HEK293 (cell line): ENCODE measurements at regions not wholly inside any gene's neighbourhood (a gene's known extent, or its start where the extent isn't known, plus 50 kb on each side); places are given as distances from the start of the nearest gene placed in this dataset.

Experiments used
- CTCF ChIA-PET: fragments of 350-600 bp; formaldehyde crosslinking; extraction: SDS; loops from one replicate; lab custom pipeline; 2021; ENCODE audit warnings: antibody characterized with exemption; lab: Yijun Ruan, JAX
- POLR2A ChIA-PET: fragments of 300-600 bp; formaldehyde crosslinking; extraction: SDS; loops from one replicate; lab custom pipeline; 2020; ENCODE audit warnings: antibody characterized with exemption, inconsistent platforms; lab: Yijun Ruan, JAX
- H3K27ac ChIP-seq: fragments of 200-500 bp; sonication (Bioruptor generic); 2 replicates; pipeline ENCODE4 v1.5.1; 2014; ENCODE audit warnings: low read depth, low read length, control low read depth, inconsistent platforms; ENCODE audit errors: extremely low read depth
- H3K36me3 ChIP-seq, 2 experiments: fragments of 200-500 bp in 1 of 2; sonication (Bioruptor generic) in 1 of 2; 1 replicate in 1 of 2; 2 replicates in 1 of 2; pipeline ENCODE4 v1.5.1; 2014 to 2017; ENCODE audit warnings: inconsistent platforms in 2 of 2, low read length in 2 of 2; ENCODE audit not compliant: control insufficient read depth in 2 of 2, insufficient read depth in 1 of 2
- H3K4me1 ChIP-seq: fragments of 200-500 bp; sonication (Bioruptor generic); 2 replicates; pipeline ENCODE4 v1.5.1; 2014; ENCODE audit warnings: mild to moderate bottlenecking, low read length, inconsistent platforms; ENCODE audit not compliant: control insufficient read depth, insufficient read depth
- H3K4me3 ChIP-seq: 2 replicates; pipeline ENCODE4 v1.5.1; 2011; ENCODE audit warnings: low read depth, mild to moderate bottlenecking, control low read depth, low read length, moderate library complexity
- H3K9me3 ChIP-seq: fragments of 200-500 bp; sonication (Bioruptor generic); 2 replicates; pipeline ENCODE4 v1.5.1; 2014; ENCODE audit warnings: low read depth, low read length, inconsistent platforms; ENCODE audit not compliant: control insufficient read depth, insufficient read depth
- AEBP2 ChIP-seq: fragments of 450-650 bp; formaldehyde crosslinking; IDR thresholded peaks from 2 replicates; pipeline ENCODE4 v1.5.1; 2016; ENCODE audit warnings: missing biosample characterization, missing genetic modification characterization, borderline replicate concordance
- KLF1 ChIP-seq: fragments of 450-650 bp; formaldehyde crosslinking; IDR thresholded peaks from 2 replicates; pipeline ENCODE4 v1.5.1; 2016; ENCODE audit warnings: missing biosample characterization, missing genetic modification characterization
- MZF1 ChIP-seq: fragments of 450-650 bp; formaldehyde crosslinking; IDR thresholded peaks from 2 replicates; pipeline ENCODE4 v1.5.1; 2017; ENCODE audit warnings: missing biosample characterization, missing genetic modification characterization, borderline replicate concordance
- OSR2 ChIP-seq: fragments of 450-650 bp; formaldehyde crosslinking; IDR thresholded peaks from 2 replicates; pipeline ENCODE4 v1.5.1; 2016; ENCODE audit warnings: missing biosample characterization, missing genetic modification characterization
- PBX3 ChIP-seq: sonication (generic); formaldehyde crosslinking; IDR thresholded peaks from 2 replicates; pipeline ENCODE4 v1.8.1; 2022; ENCODE audit warnings: mild to moderate bottlenecking, moderate library complexity, missing genetic modification reagents
- PRDM2 ChIP-seq: fragments of 450-650 bp; formaldehyde crosslinking; IDR thresholded peaks from 2 replicates; pipeline ENCODE4 v1.5.1; 2016; ENCODE audit warnings: missing biosample characterization, missing genetic modification characterization, borderline replicate concordance
- SCRT1 ChIP-seq: fragments of 450-650 bp; formaldehyde crosslinking; IDR thresholded peaks from 2 replicates; pipeline ENCODE4 v1.5.1; 2016; ENCODE audit warnings: missing biosample characterization, missing genetic modification characterization, borderline replicate concordance
- SP7 ChIP-seq: fragments of 450-650 bp; formaldehyde crosslinking; IDR thresholded peaks from 2 replicates; pipeline ENCODE4 v1.5.1; 2016; ENCODE audit warnings: missing biosample characterization, missing genetic modification characterization
- TCF7L2 ChIP-seq: IDR thresholded peaks from 2 replicates; pipeline ENCODE4 v1.6.1; 2011; ENCODE audit warnings: low read depth, mild to moderate bottlenecking, inconsistent platforms, low read length, moderate library complexity, borderline replicate concordance
- YY2 ChIP-seq: fragments of 450-650 bp; formaldehyde crosslinking; IDR thresholded peaks from 2 replicates; pipeline ENCODE4 v1.5.1; 2016; ENCODE audit warnings: missing biosample characterization, missing genetic modification characterization
- ZBTB11 ChIP-seq: fragments of 450-650 bp; formaldehyde crosslinking; conservative IDR thresholded peaks from 2 replicates; pipeline ENCODE4 v1.5.1; 2016; ENCODE audit warnings: low read depth, missing biosample characterization, missing genetic modification characterization
- ZNF155 ChIP-seq: fragments of 450-650 bp; formaldehyde crosslinking; IDR thresholded peaks from 2 replicates; pipeline ENCODE4 v1.5.1; 2016; ENCODE audit warnings: missing biosample characterization, missing genetic modification characterization
- ZNF311 ChIP-seq: fragments of 450-650 bp; formaldehyde crosslinking; IDR thresholded peaks from 2 replicates; pipeline ENCODE4 v1.5.1; 2017; ENCODE audit warnings: missing biosample characterization, missing genetic modification characterization, borderline replicate concordance
- ZNF362 ChIP-seq: fragments of 450-650 bp; formaldehyde crosslinking; IDR thresholded peaks from 2 replicates; pipeline ENCODE4 v1.5.1; 2016; ENCODE audit warnings: missing biosample characterization, missing genetic modification characterization
- ZNF501 ChIP-seq: fragments of 450-650 bp; formaldehyde crosslinking; IDR thresholded peaks from 2 replicates; pipeline ENCODE4 v1.5.1; 2016; ENCODE audit warnings: missing biosample characterization, missing genetic modification characterization
- ZNF510 ChIP-seq: fragments of 450-650 bp; formaldehyde crosslinking; IDR thresholded peaks from 2 replicates; pipeline ENCODE4 v1.5.1; 2018; ENCODE audit warnings: mild to moderate bottlenecking, missing genetic modification characterization, missing biosample characterization; ENCODE audit not compliant: insufficient replicate concordance
- ZNF654 ChIP-seq: fragments of 450-650 bp; formaldehyde crosslinking; IDR thresholded peaks from 2 replicates; pipeline ENCODE4 v1.5.1; 2016; ENCODE audit warnings: low read depth, missing biosample characterization, missing genetic modification characterization
- ZNF670 ChIP-seq: fragments of 450-650 bp; formaldehyde crosslinking; IDR thresholded peaks from 2 replicates; pipeline ENCODE4 v1.5.1; 2016; ENCODE audit warnings: missing biosample characterization, missing genetic modification characterization, low read depth
- ZNF692 ChIP-seq: fragments of 450-650 bp; formaldehyde crosslinking; IDR thresholded peaks from 2 replicates; pipeline ENCODE4 v1.5.1; 2016; ENCODE audit warnings: missing biosample characterization, missing genetic modification characterization
- ZNF843 ChIP-seq: fragments of 450-650 bp; formaldehyde crosslinking; IDR thresholded peaks from 2 replicates; pipeline ENCODE4 v1.5.1; 2016; ENCODE audit warnings: missing biosample characterization, missing genetic modification characterization

GRCh38 chr1:218642033-218642948 lies 297.2 kb downstream of the TGFB2 start (continued):
- TF ChIP-seq ZNF670 (tag by site-specific recombination) = no peak
- TF ChIP-seq MZF1 (tag by site-specific recombination) = no peak
- no peak for TF ChIP-seq PBX3 (CRISPR knock-in tag)
- TF ChIP-seq ZNF362 (tag by site-specific recombination) = no peak

GRCh38 chr1:218643281-218643680 lies 298.1 kb downstream of the TGFB2 start:
- POLR2A ChIA-PET = no interaction called here
- Histone ChIP-seq H3K27ac (no peak overlapping the region), H3K4me3 (no peak overlapping the region), H3K9me3 (no peaks in the 10 kb centered on the region), H3K36me3 (no peaks in the 10 kb centered on the region), H3K4me1 (no peaks in the 10 kb centered on the region)
- CTCF ChIA-PET = interaction anchor here (0.7 kb wide), 1 partner anchor 313 kb away, joined by 3 read pairs; no protein-coding TSS in a partner anchor
- no peak for TF ChIP-seq ZNF510 (tag by site-specific recombination)
- TF ChIP-seq OSR2 = no peak
- no peak for TF ChIP-seq KLF1 (tag by site-specific recombination)
- TF ChIP-seq TCF7L2 = no peak
- TF ChIP-seq ZNF692 (tag by site-specific recombination) = no peak
- no peak for TF ChIP-seq ZBTB11 (tag by site-specific recombination)
- no peak for TF ChIP-seq ZNF155
- no peak for TF ChIP-seq SP7
- no peak for TF ChIP-seq AEBP2
- TF ChIP-seq ZNF654 (tag by site-specific recombination) = no peak
- TF ChIP-seq ZNF501 (tag by site-specific recombination) = no peak
- no peak for TF ChIP-seq ZNF843 (tag by site-specific recombination)
- no peak for TF ChIP-seq ZNF311
- no peak for TF ChIP-seq SCRT1 (tag by site-specific recombination)
- TF ChIP-seq YY2 (tag by site-specific recombination) = no peak
- no peak for TF ChIP-seq PRDM2
